ENCODE measurements at regions not wholly inside any gene's neighbourhood (a gene's known extent, or its start where the extent isn't known, plus 50 kb on each side); places are given as distances from the start of the nearest gene placed in this dataset.

DNA sequence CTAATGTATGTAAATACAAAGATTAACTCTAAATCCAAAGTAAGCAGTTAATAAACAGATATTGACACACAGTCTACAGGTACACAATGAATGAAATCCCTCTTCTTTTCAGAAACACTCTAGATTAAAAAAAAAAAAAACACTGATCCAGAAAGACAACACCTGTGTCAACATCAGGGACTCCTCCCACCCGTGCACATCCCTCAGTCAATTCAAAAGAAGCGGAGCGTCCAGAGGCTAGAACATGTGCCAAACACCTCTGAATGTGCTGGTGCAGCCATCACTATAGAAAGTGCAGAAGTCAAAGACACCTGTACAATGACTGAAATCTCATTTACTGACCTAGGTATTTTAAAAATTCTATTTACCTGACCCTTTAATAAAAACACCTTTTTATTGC lies 622.6 kb upstream of the ID2 start:
- H3K27ac ChIP-seq, result no peak overlapping the region
- H3K36me3 ChIP-seq (replicated peaks in 1 of 2), result no peaks in the 10 kb centered on the region
- intact Hi-C loops (cut with DNase I), result no loop called here
- no peak for DNase-seq
- WGBS, 4 donors, result 82 to 94% (median 92%) methylated on average over 3 of the region's 3 CpGs
- no peaks in the 10 kb centered on the region for H3K27me3 ChIP-seq
- no peak for TF ChIP-seq POLR2A (IDR thresholded peaks at IDR 0.05)
- H3K4me3 ChIP-seq, result no peak overlapping the region
- no peaks in the 10 kb centered on the region for H3K9me3 ChIP-seq (replicated peaks in 1 of 3)
- peaks cover 0 to 10% of the 10 kb centered on the region in 2 donors for H3K4me1 ChIP-seq (replicated peaks in 1 of 2)

DNA sequence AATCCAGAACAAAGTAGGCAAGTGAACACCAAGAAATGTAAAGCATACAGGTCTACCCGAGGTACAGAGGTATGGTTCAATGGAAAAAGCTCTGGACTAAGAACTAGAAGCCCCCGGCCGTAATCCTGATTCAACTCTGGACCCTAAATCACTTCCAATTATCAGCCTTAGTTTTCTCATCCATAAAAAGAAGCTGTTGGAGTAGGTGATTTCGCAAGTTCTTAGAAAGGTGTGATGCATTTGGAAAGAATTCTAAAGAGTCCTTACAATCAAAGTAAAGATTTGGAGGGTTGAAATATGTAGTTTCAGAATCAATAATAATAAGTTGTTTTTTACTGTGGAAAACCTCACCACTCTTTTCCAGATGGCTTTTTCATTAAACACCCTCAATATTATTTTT lies 622.1 kb upstream of the ID2 start:
- no peak for DNase-seq
- WGBS, 4 donors, result 72 to 83% (median 81%) methylated on average over 4 of the region's 4 CpGs
- H3K4me1 ChIP-seq (replicated peaks in 1 of 2), result peaks cover 0 to 10% of the 10 kb centered on the region in 2 donors
- TF ChIP-seq, protein P1, sequence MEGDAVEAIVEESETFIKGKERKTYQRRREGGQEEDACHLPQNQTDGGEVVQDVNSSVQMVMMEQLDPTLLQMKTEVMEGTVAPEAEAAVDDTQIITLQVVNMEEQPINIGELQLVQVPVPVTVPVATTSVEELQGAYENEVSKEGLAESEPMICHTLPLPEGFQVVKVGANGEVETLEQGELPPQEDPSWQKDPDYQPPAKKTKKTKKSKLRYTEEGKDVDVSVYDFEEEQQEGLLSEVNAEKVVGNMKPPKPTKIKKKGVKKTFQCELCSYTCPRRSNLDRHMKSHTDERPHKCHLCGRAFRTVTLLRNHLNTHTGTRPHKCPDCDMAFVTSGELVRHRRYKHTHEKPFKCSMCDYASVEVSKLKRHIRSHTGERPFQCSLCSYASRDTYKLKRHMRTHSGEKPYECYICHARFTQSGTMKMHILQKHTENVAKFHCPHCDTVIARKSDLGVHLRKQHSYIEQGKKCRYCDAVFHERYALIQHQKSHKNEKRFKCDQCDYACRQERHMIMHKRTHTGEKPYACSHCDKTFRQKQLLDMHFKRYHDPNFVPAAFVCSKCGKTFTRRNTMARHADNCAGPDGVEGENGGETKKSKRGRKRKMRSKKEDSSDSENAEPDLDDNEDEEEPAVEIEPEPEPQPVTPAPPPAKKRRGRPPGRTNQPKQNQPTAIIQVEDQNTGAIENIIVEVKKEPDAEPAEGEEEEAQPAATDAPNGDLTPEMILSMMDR (IDR thresholded peaks at IDR 0.05), result no peak
- TF ChIP-seq POLR2A (IDR thresholded peaks at IDR 0.05), result no peak
- no peaks in the 10 kb centered on the region for H3K27me3 ChIP-seq
- no peak overlapping the region for H3K4me3 ChIP-seq
- H3K9me3 ChIP-seq (replicated peaks in 1 of 3), result no peaks in the 10 kb centered on the region
- intact Hi-C loops (cut with DNase I), result no loop called here
- H3K27ac ChIP-seq, result no peak overlapping the region
- H3K36me3 ChIP-seq (replicated peaks in 1 of 2), result no peaks in the 10 kb centered on the region

DNA sequence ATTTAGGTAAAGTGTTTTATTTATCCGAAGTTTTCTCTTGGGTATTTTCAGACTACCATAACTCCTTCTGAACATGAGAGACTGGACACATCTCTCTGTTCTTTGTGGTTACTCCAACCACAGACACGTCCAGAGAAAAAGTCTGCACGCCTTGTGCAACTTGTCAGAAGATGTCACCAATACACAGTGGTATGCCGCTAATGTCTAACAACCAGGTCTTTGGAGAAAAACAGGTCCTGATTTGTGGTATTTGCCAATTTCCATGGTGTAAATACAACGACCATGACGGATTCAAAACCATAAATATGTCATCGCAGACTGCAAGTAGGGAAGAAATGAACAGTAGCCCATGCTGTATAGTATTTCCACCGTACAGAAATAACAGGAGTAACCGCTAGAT lies 620.6 kb upstream of the ID2 start:
- Histone ChIP-seq H3K4me1 (replicated peaks in 1 of 2) (peaks cover 0 to 10% of the 10 kb centered on the region in 2 donors), H3K36me3 (replicated peaks in 1 of 2) (no peaks in the 10 kb centered on the region), H3K27ac (no peak overlapping the region), H3K9me3 (replicated peaks in 1 of 3) (no peaks in the 10 kb centered on the region), H3K4me3 (no peak overlapping the region), H3K27me3 (no peaks in the 10 kb centered on the region)
- 85 to 94% (median 91%) methylated on average over 9 of the region's 9 CpGs for WGBS, 4 donors
- TF ChIP-seq, protein P1 (IDR thresholded peaks at IDR 0.05), result no peak
- no peak for TF ChIP-seq POLR2A (IDR thresholded peaks at IDR 0.05)
- intact Hi-C loops (cut with DNase I), result no loop called here
- DNase-seq, result no peak

DNA sequence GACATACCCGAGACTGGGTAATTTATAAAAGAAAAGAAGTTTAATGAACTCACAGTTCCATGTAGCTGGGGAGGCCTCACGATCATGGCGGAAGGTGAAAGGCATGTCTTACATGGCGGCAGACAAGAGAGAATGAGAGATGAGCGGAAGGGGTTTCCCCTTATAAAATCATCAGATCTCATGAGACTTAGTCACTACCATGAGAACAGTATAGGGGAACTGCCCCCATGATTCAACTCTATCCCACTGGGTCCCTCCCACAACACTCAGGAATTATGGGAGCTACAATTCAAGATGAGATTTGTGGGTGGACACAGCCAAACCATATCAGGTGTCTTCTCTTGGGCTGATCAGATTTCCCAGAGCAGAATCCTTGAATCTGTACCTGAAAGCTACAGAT lies 617.3 kb upstream of the ID2 start:
- Histone ChIP-seq H3K9me3 (replicated peaks in 1 of 3) (no peaks in the 10 kb centered on the region), H3K4me1 (replicated peaks in 1 of 2) (peaks cover 0 to under 1% of the 10 kb centered on the region in 2 donors), H3K4me3 (no peak overlapping the region), H3K27me3 (no peaks in the 10 kb centered on the region), H3K27ac (no peak overlapping the region), H3K36me3 (replicated peaks in 1 of 2) (no peaks in the 10 kb centered on the region)
- 94 to 96% (median 95%) methylated on average over 5 of the region's 5 CpGs for WGBS, 4 donors
- intact Hi-C loops (cut with DNase I), result no loop called here
- no peak for DNase-seq
- no peak for TF ChIP-seq POLR2A (IDR thresholded peaks at IDR 0.05)
- TF ChIP-seq, protein P1 (IDR thresholded peaks at IDR 0.05), result no peak

DNA sequence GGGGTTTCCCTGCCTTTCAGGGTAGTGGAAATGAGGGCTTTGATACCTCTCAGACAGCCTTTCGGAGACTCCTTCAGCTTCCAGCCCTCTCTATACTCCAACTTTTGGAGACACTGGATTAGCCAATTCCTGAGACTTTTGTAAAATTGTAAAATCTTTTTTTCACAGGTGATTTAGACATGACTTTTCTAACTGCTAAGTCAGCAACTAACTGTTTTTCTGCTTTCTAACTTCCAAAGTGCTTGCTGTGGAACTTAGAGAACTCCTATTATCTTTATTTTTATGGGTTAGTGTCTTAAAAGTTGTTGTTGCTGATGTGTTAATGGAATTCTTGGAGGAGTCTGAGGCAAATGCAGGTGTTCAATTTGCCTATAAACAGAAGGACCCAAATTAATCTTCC lies 616.7 kb upstream of the ID2 start:
- Histone ChIP-seq H3K4me3 (no peak overlapping the region), H3K36me3 (replicated peaks in 1 of 2) (no peaks in the 10 kb centered on the region), H3K9me3 (replicated peaks in 1 of 3) (no peaks in the 10 kb centered on the region), H3K4me1 (replicated peaks in 1 of 2) (no peaks in the 10 kb centered on the region), H3K27me3 (no peaks in the 10 kb centered on the region), H3K27ac (no peak overlapping the region)
- 89 to 97% (median 95%) methylated on average over 1 of the region's 1 CpG for WGBS, 4 donors
- intact Hi-C loops (cut with DNase I), result no loop called here
- DNase-seq, result no peak
- TF ChIP-seq, protein P1 (IDR thresholded peaks at IDR 0.05), result no peak
- no peak for TF ChIP-seq POLR2A (IDR thresholded peaks at IDR 0.05)

Data from adrenal gland (tissue), 9 donors.